HFFc6 (cell line): ENCODE measurements at regions not wholly inside any gene's neighbourhood (a gene's known extent, or its start where the extent isn't known, plus 50 kb on each side); places are given as distances from the start of the nearest gene placed in this dataset.

Source experiments
- DNase-seq: peaks from one replicate; pipeline ENCODE4 v3.0.0-alpha.2; 2018
- H3K27ac Mint-ChIP-seq: 2 replicates; pipeline ENCODE4 v1.8.0; 2020; ENCODE audit warnings: mild to moderate bottlenecking, mixed read lengths
- H3K27me3 Mint-ChIP-seq: 2 replicates; pipeline ENCODE4 v1.8.0; 2021; ENCODE audit warnings: mild to moderate bottlenecking, moderate library complexity, mixed read lengths; ENCODE audit not compliant: insufficient read depth
- H3K36me3 Mint-ChIP-seq: 2 replicates; pipeline ENCODE4 v1.8.0; 2021; ENCODE audit warnings: low read depth, mixed read lengths
- H3K4me1 Mint-ChIP-seq: 2 replicates; pipeline ENCODE4 v1.8.0; 2020; ENCODE audit warnings: low read depth, mixed read lengths
- H3K4me3 Mint-ChIP-seq: 2 replicates; pipeline ENCODE4 v1.8.0; 2020; ENCODE audit warnings: mild to moderate bottlenecking, moderate library complexity, mixed read lengths
- H3K9me3 Mint-ChIP-seq: 2 replicates; pipeline ENCODE4 v1.8.0; 2020; ENCODE audit warnings: mild to moderate bottlenecking, mixed read lengths
- TF ChIP-seq, protein P1 (sequence below): fragments of 200-600 bp; sonication (generic); IDR thresholded peaks from 2 replicates; pipeline ENCODE4 v1.5.0; 2021; ENCODE audit warnings: antibody characterized with exemption, mild to moderate bottlenecking

DNA sequence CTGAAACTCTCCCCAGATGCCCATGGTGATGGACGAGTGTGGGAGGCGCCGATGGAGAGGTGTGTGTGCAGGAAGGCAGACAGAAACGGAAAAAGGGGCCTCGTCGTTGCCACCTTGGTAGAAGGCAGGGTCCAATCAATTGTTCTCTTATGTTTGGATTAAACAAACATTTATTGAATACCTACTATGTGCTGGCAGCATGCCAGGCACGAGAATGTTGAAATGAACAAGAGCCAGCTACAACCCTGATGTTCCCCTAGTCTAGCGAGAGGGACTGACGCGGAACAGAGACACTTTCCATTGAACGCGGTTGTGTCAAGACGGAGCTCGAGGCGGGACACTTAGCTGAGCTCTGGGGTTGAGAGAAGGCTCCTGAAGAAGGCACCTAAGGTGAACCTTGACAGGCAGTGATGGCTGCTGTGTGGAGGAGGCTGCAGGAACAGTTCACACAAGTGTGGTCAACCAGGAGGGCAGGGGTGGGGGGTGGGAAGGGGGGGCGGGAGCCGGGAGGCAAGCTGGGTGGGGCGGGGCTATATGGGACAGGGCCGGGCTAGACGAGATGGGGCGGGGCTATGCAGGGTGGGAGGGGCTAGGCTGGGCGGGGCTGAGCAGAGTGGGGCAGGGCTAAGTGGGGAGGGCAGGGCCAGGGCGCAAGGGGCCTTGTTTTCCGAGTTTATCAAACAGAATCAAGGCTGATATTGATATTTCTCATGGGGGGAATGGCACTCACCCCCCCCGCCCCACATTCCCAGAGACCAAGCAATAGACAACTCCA is 181.0 kb downstream of the GATA3 start:
- peaks cover 43% of the 10 kb centered on the region for H3K9me3 Mint-ChIP-seq
- H3K4me1 Mint-ChIP-seq: no peaks in the 10 kb centered on the region
- TF ChIP-seq, protein P1, sequence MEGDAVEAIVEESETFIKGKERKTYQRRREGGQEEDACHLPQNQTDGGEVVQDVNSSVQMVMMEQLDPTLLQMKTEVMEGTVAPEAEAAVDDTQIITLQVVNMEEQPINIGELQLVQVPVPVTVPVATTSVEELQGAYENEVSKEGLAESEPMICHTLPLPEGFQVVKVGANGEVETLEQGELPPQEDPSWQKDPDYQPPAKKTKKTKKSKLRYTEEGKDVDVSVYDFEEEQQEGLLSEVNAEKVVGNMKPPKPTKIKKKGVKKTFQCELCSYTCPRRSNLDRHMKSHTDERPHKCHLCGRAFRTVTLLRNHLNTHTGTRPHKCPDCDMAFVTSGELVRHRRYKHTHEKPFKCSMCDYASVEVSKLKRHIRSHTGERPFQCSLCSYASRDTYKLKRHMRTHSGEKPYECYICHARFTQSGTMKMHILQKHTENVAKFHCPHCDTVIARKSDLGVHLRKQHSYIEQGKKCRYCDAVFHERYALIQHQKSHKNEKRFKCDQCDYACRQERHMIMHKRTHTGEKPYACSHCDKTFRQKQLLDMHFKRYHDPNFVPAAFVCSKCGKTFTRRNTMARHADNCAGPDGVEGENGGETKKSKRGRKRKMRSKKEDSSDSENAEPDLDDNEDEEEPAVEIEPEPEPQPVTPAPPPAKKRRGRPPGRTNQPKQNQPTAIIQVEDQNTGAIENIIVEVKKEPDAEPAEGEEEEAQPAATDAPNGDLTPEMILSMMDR: no peak
- H3K4me3 Mint-ChIP-seq: no peak overlapping the region
- H3K36me3 Mint-ChIP-seq: no peaks in the 10 kb centered on the region
- H3K27me3 Mint-ChIP-seq: no peaks in the 10 kb centered on the region; the same call in 1 of the 2 replicates
- no peak overlapping the region for H3K27ac Mint-ChIP-seq
- DNase-seq: no peak

DNA sequence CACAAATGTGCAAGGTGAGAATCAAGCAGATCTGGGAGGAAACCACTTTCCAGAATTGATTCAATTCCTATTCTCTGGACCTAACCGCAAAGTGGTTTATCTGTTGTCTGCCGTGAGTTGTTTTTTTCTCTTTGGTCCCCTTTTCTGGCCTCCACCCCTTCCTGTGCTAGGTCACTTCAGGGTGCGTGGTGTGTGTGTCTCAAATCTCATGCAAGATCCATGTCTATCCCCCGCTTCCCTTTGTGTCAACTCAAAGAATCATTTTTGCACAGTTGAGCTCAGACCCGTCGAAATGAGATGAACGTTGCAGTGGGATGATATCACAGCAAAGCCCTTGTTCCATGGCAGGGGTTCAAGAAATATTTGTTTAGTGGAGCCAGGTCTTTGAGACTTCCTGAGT is 184.5 kb downstream of the GATA3 start:
- Mint-ChIP-seq H3K36me3 (no peaks in the 10 kb centered on the region), H3K4me1 (no peaks in the 10 kb centered on the region), H3K27me3 (no peaks in the 10 kb centered on the region; the same call in 1 of the 2 replicates), H3K9me3 (peaks cover 49% of the 10 kb centered on the region), H3K4me3 (no peak overlapping the region), H3K27ac (no peak overlapping the region)
- TF ChIP-seq, protein P1: no peak
- DNase-seq: no peak

DNA sequence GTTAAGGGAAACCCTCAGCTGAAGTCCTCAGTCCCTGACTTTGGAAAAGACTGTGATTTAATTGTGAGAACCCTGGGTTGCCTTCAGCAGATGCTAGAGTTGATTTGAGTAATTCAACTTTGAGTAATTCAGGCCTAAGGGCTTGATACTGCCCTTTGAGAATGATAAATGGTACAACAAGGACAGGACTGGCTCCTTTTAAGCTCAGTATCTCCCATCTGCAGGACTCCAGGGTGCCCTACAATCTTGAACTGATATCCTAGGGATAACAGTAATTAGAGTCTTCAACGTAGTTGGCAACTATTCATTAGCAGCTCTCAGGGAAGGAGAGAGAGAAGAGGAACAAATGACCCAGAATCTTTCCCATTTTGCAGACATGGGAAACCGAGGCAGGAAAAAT is 186.4 kb downstream of the GATA3 start:
- TF ChIP-seq, protein P1: no peak
- H3K9me3 Mint-ChIP-seq: peaks cover 43% of the 10 kb centered on the region
- H3K36me3 Mint-ChIP-seq: no peaks in the 10 kb centered on the region
- DNase-seq: no peak
- H3K4me1 Mint-ChIP-seq: no peaks in the 10 kb centered on the region
- H3K4me3 Mint-ChIP-seq: no peak overlapping the region
- no peaks in the 10 kb centered on the region; the same call in 1 of the 2 replicates for H3K27me3 Mint-ChIP-seq
- no peak overlapping the region for H3K27ac Mint-ChIP-seq

DNA sequence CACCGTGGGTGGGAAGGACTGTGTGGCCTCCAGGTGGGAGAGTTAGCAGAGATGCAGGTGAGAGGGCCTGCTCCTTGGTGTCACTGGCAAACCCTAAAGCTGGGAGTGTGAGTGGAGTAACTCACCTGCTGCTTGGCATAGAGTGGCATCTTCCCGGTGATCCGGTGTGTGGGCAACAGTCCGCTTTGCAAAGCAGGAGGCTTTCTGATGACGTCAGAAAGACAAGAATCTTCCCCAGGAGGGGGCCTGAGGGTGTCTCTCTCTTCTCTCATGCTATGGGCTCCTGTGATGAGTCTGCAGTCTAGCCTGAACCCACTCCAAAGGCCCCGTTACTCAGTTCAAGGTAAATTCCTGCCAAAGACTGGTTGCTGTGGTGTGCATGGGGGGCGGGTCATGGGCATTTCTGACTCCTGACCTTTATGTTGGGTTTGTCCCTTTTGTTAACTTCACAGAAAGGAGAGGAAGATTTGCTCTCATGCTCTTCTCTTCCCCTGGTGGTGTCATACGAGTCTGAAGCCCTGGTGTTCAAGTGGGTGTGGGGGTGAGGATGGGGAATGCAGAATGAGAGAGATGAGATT is 187.9 kb downstream of the GATA3 start:
- H3K27ac Mint-ChIP-seq: no peak overlapping the region

DNA sequence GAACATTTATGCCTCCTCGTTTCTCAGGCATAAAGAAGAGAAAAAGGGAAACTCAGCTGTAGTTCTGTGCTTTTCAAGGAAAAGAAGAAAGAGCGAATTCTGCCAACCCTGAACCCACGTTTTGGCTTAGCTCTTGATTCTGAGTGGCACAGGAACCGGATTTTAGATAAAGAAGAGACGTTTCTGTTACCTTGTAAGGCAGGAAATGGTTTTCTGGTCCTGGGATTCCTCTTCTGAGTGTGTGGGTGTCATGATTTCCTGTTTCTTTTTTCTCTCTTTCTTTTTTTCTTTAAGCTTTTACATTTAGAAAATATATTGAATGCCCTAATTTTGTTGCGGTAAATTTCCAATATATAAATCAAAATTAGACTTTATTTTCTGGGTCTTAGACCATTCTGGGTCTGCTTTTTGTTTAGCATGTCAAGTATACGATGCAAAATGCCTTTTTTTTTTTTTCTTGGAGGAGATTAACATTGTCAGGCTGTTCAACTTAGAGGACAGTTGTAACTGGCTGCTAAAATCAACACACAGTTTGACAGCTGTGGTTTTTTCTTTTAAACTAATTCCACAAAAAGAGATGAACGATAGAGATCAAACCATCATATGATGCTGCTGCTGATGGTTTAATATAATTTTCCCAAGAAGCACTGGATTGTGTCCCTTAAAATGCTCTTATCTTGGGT is 190.8 kb downstream of the GATA3 start:
- H3K27me3 Mint-ChIP-seq: no peaks in the 10 kb centered on the region
- DNase-seq: no peak
- no peaks in the 10 kb centered on the region for H3K4me1 Mint-ChIP-seq
- H3K4me3 Mint-ChIP-seq: no peak overlapping the region
- H3K36me3 Mint-ChIP-seq: no peaks in the 10 kb centered on the region
- H3K27ac Mint-ChIP-seq: no peak overlapping the region
- TF ChIP-seq, protein P1: no peak
- peaks cover 23% of the 10 kb centered on the region for H3K9me3 Mint-ChIP-seq

More for the DNA sequence above, 187.9 kb downstream of the GATA3 start:
- Mint-ChIP-seq H3K4me1 (no peaks in the 10 kb centered on the region), H3K4me3 (no peak overlapping the region), H3K27me3 (no peaks in the 10 kb centered on the region), H3K36me3 (no peaks in the 10 kb centered on the region), H3K9me3 (peaks cover 39% of the 10 kb centered on the region)
- TF ChIP-seq, protein P1: no peak
- DNase-seq: no peak
